HG03558 (cell line): ENCODE measurements at regions not wholly inside any gene's neighbourhood (a gene's known extent, or its start where the extent isn't known, plus 50 kb on each side); places are given as distances from the start of the nearest gene placed in this dataset.

Experiments
- ATAC-seq: cut with Tn5 transposase; IDR thresholded peaks from one replicate; pipeline ENCODE4 v1.9.1; 2021; ENCODE audit warnings: moderate number of reproducible peaks; ENCODE audit not compliant: unreplicated experiment; ENCODE audit errors: extremely low read depth

DNA sequence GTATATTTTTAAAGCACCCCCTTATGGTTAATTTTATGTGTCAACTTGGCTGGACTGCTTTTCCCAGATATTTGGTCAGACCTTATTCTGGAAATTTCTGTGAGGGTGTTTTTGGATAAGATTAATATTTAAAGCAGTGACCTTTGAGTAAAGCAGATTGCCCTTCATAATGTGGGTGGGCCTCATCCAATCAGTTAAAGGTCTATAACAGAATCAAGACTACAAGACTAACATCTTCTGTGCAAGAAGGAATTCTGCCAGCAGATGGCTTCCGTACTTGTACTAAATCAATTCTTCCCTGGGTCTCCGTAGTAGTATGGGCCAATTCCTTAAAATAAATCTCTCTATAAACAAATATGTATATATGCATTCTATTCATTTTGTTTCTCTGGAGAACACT lies 257.6 kb downstream of the ETNK1 start:
- ATAC-seq = no peak

DNA sequence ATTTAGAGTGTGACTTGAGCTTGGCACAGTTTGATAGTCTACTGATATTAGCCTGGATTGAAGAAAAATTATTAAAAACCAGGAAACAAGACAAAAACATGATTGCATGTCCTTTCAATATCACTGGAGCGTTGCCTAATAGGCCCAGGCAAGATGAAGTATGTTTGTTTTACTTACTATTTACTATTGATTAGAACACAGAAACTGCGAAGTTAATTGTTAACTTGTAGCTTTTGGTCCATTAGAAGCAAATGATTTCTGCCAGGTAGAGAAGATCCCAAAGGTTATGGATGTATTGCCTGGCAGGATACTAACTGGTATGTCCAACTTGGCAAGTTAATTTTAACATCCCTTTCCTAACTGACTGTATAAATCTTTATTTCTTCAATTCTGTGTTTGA lies 268.9 kb downstream of the ETNK1 start:
- ATAC-seq = no peak

DNA sequence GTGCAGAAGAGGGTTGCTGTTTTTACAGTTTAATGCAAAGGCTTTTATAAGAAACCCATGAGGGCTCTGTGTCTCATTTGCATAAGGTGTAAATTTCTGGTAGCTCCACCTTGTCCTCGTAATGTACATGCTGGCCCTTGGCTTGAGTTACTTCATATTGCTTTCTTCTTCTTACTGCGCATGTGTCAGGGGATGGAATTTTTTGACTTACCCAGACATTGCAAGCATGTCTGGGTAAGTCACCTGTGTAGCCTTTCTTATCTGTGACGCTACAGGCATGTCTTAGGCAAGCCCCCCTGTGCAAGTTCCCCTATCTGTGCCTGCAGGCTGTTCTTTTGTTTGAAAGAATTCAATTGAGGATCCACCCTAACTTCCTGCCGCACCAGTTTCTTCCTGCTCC lies 274.2 kb downstream of the ETNK1 start:
- no peak for ATAC-seq

DNA sequence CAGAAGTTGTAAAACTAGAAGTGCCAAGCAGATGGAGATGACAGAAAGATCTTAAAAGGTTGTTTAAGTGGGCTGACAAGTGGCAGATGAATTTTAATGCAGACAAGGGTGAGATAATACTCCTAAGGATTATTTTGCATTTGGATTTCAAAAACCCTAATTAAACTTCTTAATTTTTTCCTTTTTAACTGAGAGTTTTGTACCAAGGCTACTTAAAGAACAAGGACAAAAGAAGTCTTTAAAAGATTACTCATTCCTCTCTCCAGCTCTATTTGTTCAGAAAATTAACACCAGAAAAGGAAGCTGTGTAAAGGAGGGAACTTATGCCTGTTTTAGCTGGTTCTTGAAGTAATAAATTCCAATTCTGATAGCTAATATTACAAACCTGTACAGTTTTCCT lies 275.4 kb downstream of the ETNK1 start:
- no peak for ATAC-seq

DNA sequence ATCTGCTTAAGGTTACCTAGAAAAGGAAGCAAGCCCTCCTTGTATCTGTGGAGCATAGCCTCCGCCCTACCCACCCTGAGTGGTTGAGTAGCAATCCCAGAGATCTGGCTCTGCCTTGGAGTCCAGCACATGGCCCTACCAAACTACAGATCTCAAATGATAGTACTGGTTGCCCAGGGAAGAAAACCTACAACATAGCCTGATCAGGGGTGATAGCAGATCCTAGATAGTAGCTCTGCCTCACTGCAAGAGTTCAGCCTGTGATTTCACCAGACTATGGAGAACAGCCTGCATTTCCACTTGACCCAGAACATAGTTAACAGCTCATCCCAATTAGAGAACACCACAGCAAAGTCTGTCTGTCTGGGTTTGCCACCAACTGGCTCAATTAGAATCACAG lies 279.5 kb downstream of the ETNK1 start:
- no peak for ATAC-seq

DNA sequence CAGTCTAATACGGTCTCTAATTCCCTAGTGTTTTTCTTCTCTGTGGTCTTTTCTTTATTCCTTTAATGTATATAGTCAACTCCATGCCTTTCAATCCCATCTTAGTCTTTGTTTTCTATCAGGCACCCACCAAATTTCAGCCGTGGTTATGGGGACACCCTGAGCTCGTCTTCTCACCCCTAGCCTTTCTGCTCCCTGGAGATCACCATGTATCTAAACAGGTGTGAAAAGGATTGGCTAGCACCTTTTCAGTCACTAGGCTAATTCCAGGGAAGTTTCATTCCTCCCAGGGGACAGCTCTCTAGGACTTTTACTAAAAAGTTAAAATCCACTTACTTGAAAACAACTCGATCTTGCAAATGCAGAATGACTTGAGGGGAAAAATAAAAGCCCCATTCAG lies 291.3 kb downstream of the ETNK1 start:
- ATAC-seq = no peak

DNA sequence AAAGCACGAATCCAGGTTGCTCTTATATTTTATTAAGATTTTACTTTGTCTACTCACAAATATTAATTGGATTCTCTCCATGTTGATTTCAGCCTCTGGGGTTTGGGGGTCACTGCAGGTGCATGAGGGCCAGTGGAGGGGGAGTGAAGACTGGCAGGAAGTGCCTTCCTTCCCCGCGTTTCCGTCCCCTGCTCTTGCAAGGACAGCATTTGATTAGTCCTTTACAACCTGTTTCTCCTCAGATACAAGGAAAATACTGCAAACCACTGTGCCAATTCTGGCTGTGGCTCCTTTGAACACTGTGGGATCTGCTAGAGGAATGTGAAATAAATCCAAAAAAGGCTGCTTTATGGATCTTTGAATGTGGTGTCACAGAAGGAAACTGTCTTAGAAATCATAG lies 291.8 kb downstream of the ETNK1 start:
- ATAC-seq = no peak

DNA sequence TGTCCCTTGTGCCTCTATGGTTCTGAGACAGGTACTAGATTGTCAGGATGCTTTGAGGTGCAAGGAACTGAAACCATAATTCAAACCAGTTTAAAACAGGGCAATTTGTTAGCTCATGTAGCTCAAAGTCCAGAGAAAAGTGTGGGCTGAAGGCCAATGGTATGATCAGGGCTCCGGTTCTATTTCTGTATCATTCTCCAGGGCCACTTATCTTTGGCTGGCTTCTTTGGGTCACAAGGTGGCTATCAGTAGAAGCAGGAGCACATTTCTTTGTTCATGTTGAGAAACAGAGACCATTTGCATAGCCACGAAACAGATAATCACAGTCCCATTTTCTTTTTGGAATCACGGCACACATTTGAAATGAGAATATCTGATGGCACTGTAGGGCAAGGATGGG lies 294.9 kb downstream of the ETNK1 start:
- no peak for ATAC-seq

DNA sequence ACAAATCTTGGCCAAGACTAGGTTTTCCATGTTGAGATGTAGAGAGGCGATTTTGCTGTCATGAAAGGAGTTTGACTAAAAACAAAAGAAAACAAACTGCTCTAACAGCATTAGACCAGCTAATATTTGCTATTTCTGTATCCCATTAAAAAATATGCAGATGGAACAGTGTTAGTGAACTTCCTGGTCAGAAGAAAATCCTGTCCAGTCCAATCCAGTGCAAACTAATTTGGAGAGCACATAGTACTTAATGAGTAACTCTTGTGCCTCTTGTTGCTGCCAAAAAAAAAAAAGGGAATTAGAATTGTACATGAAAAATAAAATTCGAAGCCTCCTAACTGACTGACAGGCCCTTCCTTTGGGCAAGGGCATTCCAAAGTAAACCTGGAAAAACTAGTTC lies 298.8 kb downstream of the ETNK1 start:
- ATAC-seq = no peak

DNA sequence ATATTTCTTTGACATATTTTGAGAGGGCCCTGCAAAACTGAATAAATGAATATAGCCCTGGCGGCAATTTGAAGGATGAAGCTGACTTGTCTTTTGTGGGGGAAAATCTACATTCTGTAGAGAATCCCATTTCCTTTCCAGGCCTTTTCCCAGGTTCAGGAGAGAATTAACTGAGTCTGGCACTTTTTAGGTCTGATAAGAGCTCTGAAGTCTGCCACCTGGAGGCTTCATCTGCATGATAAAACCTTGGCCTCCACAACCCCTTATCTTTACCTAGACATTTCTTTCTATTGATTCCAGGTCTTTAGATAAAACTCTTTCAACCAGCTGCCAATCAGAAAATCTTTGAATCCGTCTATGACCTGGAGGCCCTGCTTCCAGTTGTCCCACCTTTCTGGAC lies 299.4 kb downstream of the ETNK1 start:
- ATAC-seq = no peak

DNA sequence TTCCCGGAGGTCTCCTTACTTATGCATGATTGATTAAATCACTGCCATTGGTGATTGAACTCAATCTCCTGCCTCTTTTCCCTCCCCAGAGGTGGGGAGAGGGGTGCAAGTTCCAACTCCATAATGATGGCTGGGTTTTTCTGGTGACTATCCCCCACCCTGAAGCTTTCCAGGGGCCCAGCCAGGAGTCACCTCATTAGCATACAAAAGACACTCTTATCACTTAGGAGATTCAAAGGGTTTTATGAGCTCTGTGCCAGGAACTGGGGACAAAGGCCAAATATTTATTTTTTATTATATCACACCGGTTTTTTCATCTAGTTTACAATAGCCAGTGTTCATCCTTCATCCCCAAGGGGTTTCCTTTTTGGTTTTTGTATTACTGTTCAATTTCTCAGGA lies 300.7 kb downstream of the ETNK1 start:
- ATAC-seq = no peak

DNA sequence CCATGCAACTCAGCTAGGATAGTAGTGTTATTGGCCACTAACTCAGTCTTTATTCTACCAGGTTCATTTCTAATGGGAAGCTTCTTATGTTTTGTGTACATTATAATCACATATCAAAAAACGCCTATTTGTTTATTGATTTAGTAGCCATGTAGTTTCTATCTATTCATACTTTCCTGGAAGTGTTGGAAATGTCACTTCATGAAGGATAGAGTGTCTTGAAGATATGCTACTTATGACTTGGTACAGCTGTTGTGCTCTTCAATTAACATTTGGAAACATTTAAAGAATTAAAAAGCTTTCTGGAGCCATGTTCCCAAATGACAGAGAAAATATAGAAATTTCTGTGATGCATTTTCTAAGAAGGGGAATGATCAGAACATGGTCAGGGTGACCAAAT lies 307.5 kb downstream of the ETNK1 start:
- no peak for ATAC-seq

DNA sequence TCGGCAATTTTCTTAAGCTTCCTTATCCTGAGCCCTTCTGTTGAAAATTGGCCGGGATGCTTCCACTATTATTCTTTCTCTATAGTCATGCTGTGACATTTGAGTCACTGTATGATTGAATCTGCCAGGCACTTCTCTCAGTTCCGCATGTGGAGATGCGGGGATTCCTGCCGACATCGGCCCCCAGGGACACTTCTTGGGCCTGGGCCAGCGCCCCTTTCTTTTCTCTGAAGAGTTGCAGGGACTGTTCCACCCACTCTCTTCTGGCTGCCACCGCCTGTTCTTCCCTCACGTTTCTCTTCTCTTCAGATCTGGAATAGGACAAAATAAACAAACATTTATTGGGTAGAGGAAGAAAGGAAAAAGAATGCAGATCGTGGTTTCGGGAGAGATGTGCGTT lies 310.1 kb downstream of the ETNK1 start:
- ATAC-seq = no peak

DNA sequence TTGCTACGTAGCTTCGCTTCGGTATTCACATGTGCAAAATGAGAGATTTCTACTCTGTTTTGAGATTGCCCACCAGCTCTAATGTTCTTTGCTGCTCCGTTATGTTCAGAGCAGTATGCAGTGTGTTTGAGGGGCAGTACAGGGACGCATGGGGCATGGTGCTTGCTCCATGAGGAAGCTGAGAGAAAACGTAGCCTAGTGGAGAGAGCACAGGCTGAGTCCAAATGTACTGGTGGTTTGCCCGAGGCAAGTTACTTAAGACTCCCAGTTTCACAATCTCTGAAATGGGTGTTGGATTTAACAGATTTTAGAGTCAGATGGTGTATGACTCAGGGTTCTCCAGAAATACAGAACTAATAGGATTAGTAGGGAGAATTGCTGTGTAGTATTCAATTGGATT lies 310.5 kb downstream of the ETNK1 start:
- ATAC-seq = no peak

DNA sequence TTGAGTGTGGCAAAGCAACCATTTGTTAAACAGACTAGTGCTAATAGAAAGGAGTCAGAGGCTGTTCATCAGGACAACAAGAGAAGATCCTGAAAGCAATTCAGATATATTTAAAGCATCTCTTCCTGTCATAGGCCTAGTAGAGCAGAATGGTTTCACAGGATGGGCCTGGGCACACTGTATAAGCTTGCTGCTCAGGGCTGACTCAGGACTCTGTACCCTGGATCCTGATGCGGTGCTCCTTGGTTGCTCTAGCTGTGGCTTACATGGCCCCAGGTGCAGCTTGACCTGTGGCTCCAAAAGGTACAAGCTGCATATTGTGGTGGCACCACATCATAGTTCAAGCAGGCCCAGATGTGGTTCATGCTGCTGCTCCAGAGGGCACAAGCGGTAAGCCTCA lies 313.4 kb downstream of the ETNK1 start:
- no peak for ATAC-seq

DNA sequence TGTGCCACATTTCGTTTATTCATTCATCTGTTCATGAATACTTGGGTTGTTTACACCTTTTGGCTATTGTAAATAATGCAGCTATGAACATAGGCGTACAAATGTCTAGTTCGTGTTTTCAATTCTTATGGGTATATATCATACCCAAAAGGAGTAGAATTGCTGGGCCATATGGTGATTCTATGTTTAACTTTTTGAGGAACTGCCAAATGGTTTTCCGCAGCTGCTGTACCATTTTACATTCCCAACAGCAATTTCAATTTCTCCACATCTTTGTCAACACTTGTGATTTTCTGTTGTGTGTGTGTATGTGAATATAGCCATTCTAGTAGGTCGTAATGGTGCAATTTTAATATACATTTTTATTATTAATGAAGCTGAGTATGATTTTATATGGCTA lies 326.2 kb downstream of the ETNK1 start:
- no peak for ATAC-seq

DNA sequence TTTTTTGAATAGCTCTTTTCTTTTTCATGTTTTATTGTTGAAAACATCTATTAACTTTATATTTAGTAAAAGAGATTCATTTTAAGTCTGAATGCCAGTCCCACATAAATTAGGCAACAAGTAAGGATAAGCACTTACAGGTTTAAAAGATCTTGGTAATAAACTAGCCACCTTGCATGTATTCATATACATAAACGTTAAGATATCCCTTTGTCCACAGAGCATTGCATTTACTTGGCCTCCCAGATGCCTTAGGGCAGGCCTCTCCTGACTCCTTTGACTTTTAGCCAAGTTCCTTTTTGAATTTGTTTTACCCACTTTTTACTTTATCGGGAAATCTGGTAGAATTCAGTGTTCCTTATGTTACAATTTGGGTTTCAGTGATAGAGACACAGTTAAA lies 331.7 kb downstream of the ETNK1 start:
- ATAC-seq = no peak

DNA sequence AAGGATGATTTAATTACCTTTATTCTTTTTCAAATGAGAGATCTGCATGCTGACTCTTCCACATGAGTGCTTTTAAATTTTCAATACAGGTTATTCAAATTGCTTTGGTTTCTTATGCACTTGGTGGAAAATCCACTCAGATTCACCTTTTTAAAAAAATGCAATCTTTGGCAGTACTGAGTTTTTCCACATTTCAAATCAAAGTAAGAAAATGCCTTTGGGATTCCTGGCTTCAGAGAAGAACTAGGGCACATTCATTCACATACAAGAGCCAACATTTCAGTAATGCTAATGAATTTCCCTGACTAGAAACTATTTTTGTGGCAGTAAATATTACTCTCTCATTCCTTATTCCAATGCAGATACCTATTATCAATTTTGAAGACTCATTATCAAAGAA lies 342.2 kb downstream of the ETNK1 start:
- no peak for ATAC-seq

DNA sequence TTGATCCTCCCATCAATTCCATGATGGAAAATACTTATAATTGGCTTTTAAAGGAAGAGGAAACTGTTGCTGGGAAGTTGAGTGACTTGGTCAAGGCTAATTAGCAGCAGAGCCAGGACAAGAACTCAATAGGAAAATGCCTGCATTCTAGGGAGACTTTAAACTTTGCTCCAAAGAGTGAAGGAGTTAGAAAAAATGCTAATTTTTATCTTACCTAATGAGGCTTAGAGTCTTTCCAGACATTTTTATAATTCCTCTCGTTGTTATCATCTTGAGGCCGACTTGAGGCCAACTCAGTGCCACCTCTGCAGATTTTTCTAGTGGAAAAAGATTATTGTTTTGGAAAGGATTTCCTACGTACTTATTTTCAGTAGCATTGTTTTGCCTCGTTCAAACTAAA lies 344.6 kb downstream of the ETNK1 start:
- ATAC-seq = no peak

DNA sequence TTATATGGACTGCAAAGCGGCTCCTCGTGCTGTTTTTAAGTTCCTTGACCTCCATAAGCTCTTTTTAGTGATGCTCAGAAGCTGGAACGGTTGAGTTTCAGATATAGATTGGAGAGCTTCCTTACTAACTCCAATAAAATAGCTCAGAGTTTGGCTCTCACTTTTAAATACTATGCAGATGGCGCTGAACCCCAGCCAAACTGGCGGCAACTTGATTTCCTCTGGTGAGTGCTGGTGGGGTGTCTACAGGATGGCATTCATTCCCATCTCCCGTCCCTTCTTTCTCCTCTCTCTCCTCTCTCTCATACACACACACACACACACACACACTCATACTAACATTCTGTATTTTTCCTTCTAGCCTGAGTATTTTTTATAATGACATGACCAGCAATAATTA lies 346.3 kb downstream of the ETNK1 start:
- no peak for ATAC-seq

DNA sequence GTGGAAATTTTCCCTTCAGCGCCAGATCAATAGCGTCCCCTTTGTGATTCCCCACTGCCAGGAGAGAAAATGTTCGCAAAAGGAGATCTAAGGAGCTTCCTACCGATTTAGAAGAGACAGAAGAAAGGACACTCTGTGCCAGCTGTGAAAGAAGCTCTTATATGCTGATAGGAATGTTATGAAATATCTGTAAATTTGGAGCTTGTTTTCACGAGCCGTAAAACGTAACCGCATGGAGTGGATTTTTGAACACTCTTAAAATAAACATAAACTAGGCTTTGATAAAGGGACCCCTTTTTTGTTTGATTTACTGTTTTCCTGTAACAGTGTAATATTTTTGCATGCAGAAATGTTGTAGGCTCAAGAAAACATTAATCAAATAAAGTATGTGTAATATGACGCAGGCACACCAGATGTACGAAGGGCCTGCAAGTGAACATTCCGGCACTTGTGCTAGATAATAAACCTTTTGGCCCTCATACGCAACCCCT lies 346.8 kb downstream of the ETNK1 start:
- ATAC-seq = no peak

DNA sequence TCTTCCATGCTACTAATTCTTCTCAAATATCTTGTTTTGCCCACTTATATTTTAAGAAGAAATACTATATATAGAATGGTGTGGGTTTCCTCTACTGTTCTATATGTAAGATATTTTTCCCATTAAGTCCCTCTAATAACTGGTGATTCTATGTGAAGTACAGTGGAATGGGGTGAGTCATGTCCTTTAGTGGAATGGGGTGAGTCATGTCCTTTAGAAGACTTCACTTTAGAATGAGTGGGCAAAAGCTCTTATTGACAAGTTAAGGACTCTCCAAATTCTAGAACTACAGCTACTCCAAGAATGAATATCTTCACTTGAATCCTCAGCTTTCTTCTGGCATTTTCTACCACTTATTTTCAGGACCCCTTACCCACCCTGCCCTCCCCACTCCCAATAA lies 349.9 kb downstream of the ETNK1 start:
- no peak for ATAC-seq

DNA sequence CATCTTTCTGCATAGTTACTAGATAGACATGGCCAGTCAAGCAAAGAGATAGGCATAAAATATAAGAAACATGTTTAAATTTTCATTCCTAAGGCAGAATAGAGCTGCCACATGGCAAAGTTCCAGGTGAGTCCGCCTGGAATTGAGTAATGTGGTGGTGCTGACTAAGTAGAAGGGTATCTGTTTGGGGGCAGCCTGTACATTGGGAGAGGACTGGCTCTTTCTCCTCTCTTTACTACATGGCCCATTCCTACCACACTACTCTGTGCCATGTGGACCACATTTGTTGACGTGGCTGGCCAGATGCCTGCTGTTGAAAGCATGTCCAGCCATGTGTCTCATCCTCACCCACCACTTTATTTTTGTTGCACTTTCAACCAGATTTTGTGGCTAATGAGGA lies 354.0 kb downstream of the ETNK1 start:
- no peak for ATAC-seq
